HCT116 (cell line): ENCODE measurements at regions not wholly inside any gene's neighbourhood (a gene's known extent, or its start where the extent isn't known, plus 50 kb on each side); places are given as distances from the start of the nearest gene placed in this dataset.
A peak's percentile ranks its signal among the peaks of the same experiment; 100 is the strongest.

ENCODE experiments used
- ATAC-seq: fragments of 200-7000 bp; cut with Tn5 transposase; 2 replicates; pipeline ENCODE4 v1.9.1; 2020; ENCODE audit warnings: mild to moderate bottlenecking, moderate library complexity
- BruUV-seq: library from RNA; stranded (reverse); fragments of 400-500 nt; replicated peaks from 2 replicates; lab custom pipeline; 2021; lab: Mats Ljungman, UMichigan
- CTCF ChIA-PET: fragments of 300-600 bp; sonication (Branson Sonifier 250); formaldehyde crosslinking; loops from one replicate; lab custom pipeline; 2021; ENCODE audit warnings: antibody characterized with exemption; lab: Charles Lee
- POLR2A ChIA-PET: fragments of 300-600, 350-600 bp; sonication (Branson Sonifier 250); formaldehyde crosslinking; loops from one replicate; lab custom pipeline; 2021; ENCODE audit warnings: antibody characterized with exemption; lab: Charles Lee
- RAD21 ChIA-PET, 2 experiments: fragments of 300-600 bp; sonication (Branson Sonifier 250); formaldehyde crosslinking; loops; one replicate each; lab custom pipeline; 2023; ENCODE audit warnings: low total read pairs in 2 of 2; ENCODE audit not compliant: uncharacterized antibody in 2 of 2, unreplicated experiment in 2 of 2, low non-redundant PET in 1 of 2; lab: Charles Lee
- DNase-seq: peaks from one replicate; pipeline ENCODE4 v3.0.0-alpha.2; 2010; ENCODE audit warnings: low read depth, low spot score
- H2AFZ ChIP-seq: fragments of 200-600 bp; shearing (Covaris generic), sonication (generic); 2 replicates; pipeline ENCODE4 v1.6.1; 2017; ENCODE audit warnings: low read depth, mixed run types, mixed read lengths, antibody characterized with exemption, low read length; ENCODE audit not compliant: poor library complexity, severe bottlenecking
- H3K27ac ChIP-seq: 2 replicates; pipeline ENCODE4 v1.5.1; 2012; ENCODE audit warnings: low read depth, low read length
- H3K27me3 ChIP-seq: fragments of 200-600 bp; sonication (generic); 2 replicates; pipeline ENCODE4 v1.6.1; 2016; ENCODE audit warnings: mixed run types, low read length, mixed read lengths; ENCODE audit not compliant: insufficient read depth
- H3K36me3 ChIP-seq, 2 experiments: fragments of 200-500 bp in 1 of 2; fragments of 200-600 bp in 1 of 2; sonication (Bioruptor generic) in 1 of 2; sonication (generic) in 1 of 2; 2 replicates each; pipeline versions ENCODE4 v1.5.1 to v1.6.1; 2014 to 2016; ENCODE audit warnings: low read length in 2 of 2, inconsistent platforms in 1 of 2, mixed read lengths in 1 of 2, mixed run types in 1 of 2; ENCODE audit not compliant: insufficient read depth in 2 of 2, control insufficient read depth in 1 of 2
- H3K4me1 ChIP-seq, 2 experiments: fragments of 200-600 bp in 1 of 2; sonication (generic) in 1 of 2; 2 replicates each; pipeline versions ENCODE4 v1.5.1 to v1.6.1; 2012 to 2017; ENCODE audit warnings: low read length in 2 of 2, inconsistent platforms in 1 of 2, mild to moderate bottlenecking in 1 of 2, mixed read lengths in 1 of 2, mixed run types in 1 of 2, moderate library complexity in 1 of 2; ENCODE audit not compliant: insufficient read depth in 2 of 2, control insufficient read depth in 1 of 2
- H3K4me2 ChIP-seq: fragments of 200-600 bp; sonication (generic); 2 replicates; pipeline ENCODE4 v1.6.1; 2017; ENCODE audit warnings: mixed run types, low read length, mixed read lengths
- H3K4me3 ChIP-seq, 2 experiments: fragments of 200-600 bp in 1 of 2; sonication (generic) in 1 of 2; replicated peaks in 1 of 2; 2 replicates each; pipeline ENCODE4 v1.5.1; 2011 to 2016; ENCODE audit warnings: low read length in 2 of 2, control low read depth in 1 of 2, low read depth in 1 of 2, mild to moderate bottlenecking in 1 of 2, mixed read lengths in 1 of 2, mixed run types in 1 of 2
- H3K79me2 ChIP-seq: fragments of 200-600 bp; sonication (generic); 2 replicates; pipeline ENCODE4 v1.6.1; 2017; ENCODE audit warnings: mild to moderate bottlenecking, mixed run types, low read length, moderate library complexity, mixed read lengths; ENCODE audit not compliant: insufficient read depth
- H3K9ac ChIP-seq: fragments of 200-600 bp; sonication (generic); 2 replicates; pipeline ENCODE4 v1.6.1; 2016; ENCODE audit warnings: low read length, mixed read lengths
- H3K9me2 ChIP-seq: fragments of 200-600 bp; sonication (generic), shearing (Covaris generic); 2 replicates; pipeline ENCODE4 v1.6.1; 2017; ENCODE audit warnings: mixed run types, mild to moderate bottlenecking, moderate library complexity; ENCODE audit not compliant: insufficient read depth
- H3K9me3 ChIP-seq, 2 experiments: fragments of 200-500 bp in 1 of 2; fragments of 200-600 bp in 1 of 2; sonication (Bioruptor generic) in 1 of 2; sonication (generic) in 1 of 2; 2 replicates each; pipeline ENCODE4 v1.6.1; 2014 to 2017; ENCODE audit warnings: low read length in 2 of 2, mixed read lengths in 2 of 2, inconsistent platforms in 1 of 2, low read depth in 1 of 2, mild to moderate bottlenecking in 1 of 2, mixed run types in 1 of 2, moderate library complexity in 1 of 2; ENCODE audit not compliant: control insufficient read depth in 1 of 2, insufficient read depth in 1 of 2
- H4K20me1 ChIP-seq: fragments of 200-600 bp; sonication (generic), shearing (Covaris generic); 2 replicates; pipeline ENCODE4 v1.6.1; 2017; ENCODE audit warnings: mixed run types, mild to moderate bottlenecking, moderate library complexity; ENCODE audit not compliant: insufficient read depth
- CBX3 ChIP-seq: IDR thresholded peaks from 2 replicates; pipeline ENCODE4 v1.6.1; 2012; ENCODE audit warnings: low read depth
- CTCF ChIP-seq, 3 experiments: fragments of 200-600 bp in 1 of 3; sonication (generic) in 1 of 3; IDR thresholded peaks in 2 of 3; conservative IDR thresholded peaks in 1 of 3; 2 replicates each; pipeline ENCODE4 v1.5.1; 2012 to 2017; ENCODE audit warnings: low read depth in 2 of 3, low read length in 2 of 3, antibody characterized with exemption in 1 of 3, borderline replicate concordance in 1 of 3, control low read depth in 1 of 3, mild to moderate bottlenecking in 1 of 3, mixed read lengths in 1 of 3, mixed run types in 1 of 3, moderate library complexity in 1 of 3; ENCODE audit not compliant: insufficient read depth in 1 of 3
- JUND ChIP-seq: IDR thresholded peaks from 2 replicates; pipeline ENCODE4 v1.6.1; 2012
- RAD21 ChIP-seq: IDR thresholded peaks from 2 replicates; pipeline ENCODE4 v1.6.1; 2012; ENCODE audit warnings: low read depth, mild to moderate bottlenecking
- TCF7L2 ChIP-seq: IDR thresholded peaks from 2 replicates; pipeline ENCODE4 v1.7.0; 2011; ENCODE audit warnings: borderline replicate concordance, inconsistent platforms; ENCODE audit not compliant: insufficient read depth, insufficient read length; ENCODE audit errors: extremely low read depth
- YY1 ChIP-seq: IDR thresholded peaks from 2 replicates; pipeline ENCODE4 v1.6.1; 2011; ENCODE audit warnings: low read length, low read depth, moderate library complexity, mild to moderate bottlenecking; ENCODE audit not compliant: insufficient replicate concordance; ENCODE audit errors: extremely low read depth
- ZBTB33 ChIP-seq: IDR thresholded peaks from 2 replicates; pipeline ENCODE4 v1.6.1; 2011; ENCODE audit warnings: mild to moderate bottlenecking, low read length, moderate library complexity; ENCODE audit not compliant: insufficient replicate concordance; ENCODE audit errors: extremely low read depth
- ZFX ChIP-seq: fragments of 450-650 bp; IDR thresholded peaks from 2 replicates; pipeline ENCODE4 v1.6.1; 2017
- intact Hi-C: fragments of 100-400 bp; cut with micrococcal nuclease; formaldehyde crosslinking; loops from 2 replicates; pipeline ENCODE4 v1.10.0; 2022

- H2AFZ ChIP-seq: peak overlapping the region; percentile 33
- POLR2A ChIA-PET: interaction anchor here (0.5 kb wide), 1 partner anchor 982 kb away, joined by 3 read pairs; no protein-coding TSS in a partner anchor
- TF ChIP-seq TCF7L2: no peak
- TF ChIP-seq CTCF (IDR thresholded peaks at IDR 0.05 in 2 of 3, conservative IDR thresholded peaks at IDR 0.05 in 1 of 3; ENCODE audit: borderline replicate concordance in 1 of 3, insufficient read depth in 1 of 3, low read depth in 2 of 3, low read length in 2 of 3): peak; percentile 42 to 70 (median 48); a peak in 4 of 6 replicates
- no peak for TF ChIP-seq ZFX
- no peak for TF ChIP-seq JUND
- no peak for TF ChIP-seq YY1
- TF ChIP-seq ZBTB33: no peak
- peak; percentile 75 for TF ChIP-seq RAD21
- no peak for TF ChIP-seq CBX3
- TF ChIP-seq, all 23 proteins: peak for 2
- BruUV-seq: no TSS peak
- ChIA-PET RAD21 (no interaction called here), CTCF (interaction anchor here (0.8 to 2.4 kb wide), 7 partner anchors 14 to 1897 kb away, joined by 3 to 6 read pairs (median 3); no protein-coding TSS in a partner anchor)
- H4K20me1 ChIP-seq: no peaks in the 10 kb centered on the region
- H3K9me2 ChIP-seq: no peaks in the 10 kb centered on the region
- H3K9me3 ChIP-seq: no peaks in the 10 kb centered on the region
- H3K9ac ChIP-seq: no peak overlapping the region
- H3K4me3 ChIP-seq: no peak overlapping the region
- ATAC-seq (no peak), DNase-seq (peak; percentile 47)
- H3K4me2 ChIP-seq: no peak overlapping the region
- H3K27ac ChIP-seq: no peak overlapping the region
- intact Hi-C loops: no loop called here
- H3K36me3 ChIP-seq: no peaks in the 10 kb centered on the region
- H3K4me1 ChIP-seq: no peaks in the 10 kb centered on the region
- no peaks in the 10 kb centered on the region for H3K79me2 ChIP-seq
- H3K27me3 ChIP-seq: no peaks in the 10 kb centered on the region
Measured at GRCh38 chr12:74689071-74689655, 151.5 kb downstream of the ATXN7L3B start.
